GM12874 (cell line): ENCODE measurements at regions not wholly inside any gene's neighbourhood (a gene's known extent, or its start where the extent isn't known, plus 50 kb on each side); places are given as distances from the start of the nearest gene placed in this dataset.

Source experiments
- CTCF ChIP-seq: IDR thresholded peaks from 2 replicates; pipeline ENCODE4 v1.5.1; 2011; ENCODE audit warnings: low read depth, mild to moderate bottlenecking, control low read depth, low read length, moderate library complexity; ENCODE audit not compliant: insufficient read depth

DNA sequence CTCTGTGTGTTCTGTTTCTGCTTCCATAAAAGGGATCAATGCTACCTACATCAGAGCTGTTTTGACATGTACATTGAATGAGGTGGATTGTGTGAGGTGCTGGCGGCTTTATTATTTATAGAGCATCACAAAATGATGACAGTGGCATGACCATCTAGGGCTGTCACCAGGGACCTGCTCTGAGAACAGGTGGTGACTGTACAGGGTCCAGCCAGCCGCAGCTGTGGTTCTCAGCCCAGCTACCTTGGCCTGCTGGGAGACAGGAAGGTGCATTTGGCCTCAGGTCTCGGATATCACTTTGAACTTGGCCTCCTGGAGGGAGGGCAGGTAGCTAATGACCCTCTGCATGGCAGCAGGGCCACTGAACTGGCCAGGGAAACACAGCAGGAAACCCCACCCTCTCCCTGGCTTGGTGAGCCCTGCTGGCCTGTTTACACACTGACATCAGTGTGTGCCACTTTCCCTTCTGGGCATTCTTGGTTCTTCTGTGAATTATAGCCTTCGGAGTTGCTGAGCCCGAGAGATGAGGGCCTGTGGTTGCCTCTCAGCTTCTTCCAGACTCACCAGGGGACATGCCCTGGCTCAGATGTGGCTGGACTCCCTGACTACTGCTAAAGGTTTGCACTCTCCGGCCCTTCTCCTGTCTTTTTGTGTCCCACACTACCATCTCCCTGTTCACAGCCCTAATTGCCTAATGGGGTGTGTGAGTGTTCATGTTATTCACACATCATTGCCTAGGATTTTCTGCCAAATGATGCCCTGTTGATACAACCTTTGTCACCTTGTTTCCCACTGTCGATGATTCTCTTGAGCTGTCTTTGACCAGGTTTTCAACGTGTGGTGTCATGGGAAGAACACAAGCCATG, 109.2 kb upstream of the RAB12 start:
- TF ChIP-seq CTCF, result no peak

DNA sequence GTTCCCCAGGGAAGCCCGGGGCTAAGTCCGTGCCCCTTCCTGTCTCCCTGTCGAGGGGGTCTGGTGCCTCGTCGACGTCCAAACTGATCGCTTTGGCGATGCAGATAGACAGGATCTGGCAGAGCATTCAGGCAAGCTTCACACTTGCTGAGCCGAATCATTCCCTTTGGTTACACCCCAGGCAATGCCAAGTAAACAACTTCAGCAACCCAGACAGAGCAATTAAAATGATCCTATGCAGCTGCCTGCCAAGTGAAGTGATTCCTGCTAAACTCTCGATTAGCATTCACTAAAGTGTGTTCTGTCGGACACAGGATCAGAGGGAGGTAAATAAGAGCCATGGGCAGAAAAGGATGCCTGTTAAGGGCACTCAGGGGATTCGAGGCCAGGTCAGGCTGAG, 108.2 kb upstream of the RAB12 start:
- no peak for TF ChIP-seq CTCF

GRCh38 chr18:8503248-8503647, 106.0 kb upstream of the RAB12 start:
- TF ChIP-seq CTCF, result no peak

DNA sequence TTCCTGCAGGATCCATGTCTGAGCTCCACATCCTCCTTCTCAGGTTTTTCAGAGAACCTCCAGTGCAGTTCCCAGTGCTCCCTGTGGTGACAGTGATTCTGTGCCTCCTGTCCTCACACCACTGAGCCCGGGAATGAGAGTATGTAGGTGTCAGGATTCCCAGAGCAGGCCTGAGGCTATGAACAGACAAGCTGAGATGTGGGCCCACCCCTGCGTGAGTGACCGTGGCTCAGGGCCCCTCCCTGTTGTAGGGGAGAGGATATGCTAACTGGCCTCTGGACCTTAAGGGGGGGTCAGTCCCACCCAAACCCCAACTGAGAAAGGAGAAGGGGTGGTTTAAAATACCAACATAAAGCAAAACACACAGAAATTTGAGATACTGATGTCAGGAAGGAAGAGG, 104.8 kb upstream of the RAB12 start:
- no peak for TF ChIP-seq CTCF

GRCh38 chr18:8504880-8505435, 104.3 kb upstream of the RAB12 start:
- TF ChIP-seq CTCF, result no peak

DNA sequence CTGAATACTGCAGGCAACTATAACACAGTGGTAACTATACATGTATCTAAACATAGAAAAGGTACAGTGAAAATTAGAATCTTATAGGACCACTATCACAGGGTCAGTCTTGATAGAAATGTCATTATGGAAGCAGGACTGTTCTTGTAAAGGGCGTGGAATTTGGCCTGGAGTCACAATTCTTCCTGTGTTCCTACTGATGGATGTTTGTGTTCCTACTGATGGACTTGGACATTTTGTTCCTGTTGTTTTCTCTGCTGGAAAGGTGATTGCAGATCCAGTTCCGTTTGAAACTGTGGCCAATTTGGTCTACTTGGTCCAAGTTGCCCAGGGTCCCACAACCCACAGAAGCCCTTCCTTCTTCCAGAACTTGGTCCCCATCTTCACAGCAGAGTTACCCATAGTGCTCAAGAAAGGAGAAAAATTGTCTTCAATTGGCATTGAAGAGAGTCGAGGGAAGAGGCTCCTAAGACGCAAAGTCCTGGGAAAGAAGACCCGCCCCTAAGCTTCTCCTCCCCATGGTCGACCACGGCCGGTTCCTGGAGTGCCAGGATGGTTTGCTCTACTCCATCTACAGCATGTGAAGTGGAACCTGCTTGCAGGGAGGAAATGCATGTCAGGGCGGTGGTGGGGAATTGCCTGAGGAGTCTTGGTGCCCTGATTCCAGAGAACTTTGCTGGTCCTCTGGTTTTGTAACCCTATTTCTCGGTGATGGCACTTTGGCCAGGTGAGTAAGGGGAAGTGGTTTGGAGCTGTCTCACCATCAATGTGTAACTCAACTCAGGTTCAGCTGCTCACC, 102.8 kb upstream of the RAB12 start:
- TF ChIP-seq CTCF, result no peak

- peak; percentile 35; the same call in 1 of the 2 replicates for TF ChIP-seq CTCF
Observed at GRCh38 chr18:8507361-8507760, 101.9 kb upstream of the RAB12 start.
